ENCODE measurements at regions not wholly inside any gene's neighbourhood (a gene's known extent, or its start where the extent isn't known, plus 50 kb on each side); places are given as distances from the start of the nearest gene placed in this dataset.

DNA sequence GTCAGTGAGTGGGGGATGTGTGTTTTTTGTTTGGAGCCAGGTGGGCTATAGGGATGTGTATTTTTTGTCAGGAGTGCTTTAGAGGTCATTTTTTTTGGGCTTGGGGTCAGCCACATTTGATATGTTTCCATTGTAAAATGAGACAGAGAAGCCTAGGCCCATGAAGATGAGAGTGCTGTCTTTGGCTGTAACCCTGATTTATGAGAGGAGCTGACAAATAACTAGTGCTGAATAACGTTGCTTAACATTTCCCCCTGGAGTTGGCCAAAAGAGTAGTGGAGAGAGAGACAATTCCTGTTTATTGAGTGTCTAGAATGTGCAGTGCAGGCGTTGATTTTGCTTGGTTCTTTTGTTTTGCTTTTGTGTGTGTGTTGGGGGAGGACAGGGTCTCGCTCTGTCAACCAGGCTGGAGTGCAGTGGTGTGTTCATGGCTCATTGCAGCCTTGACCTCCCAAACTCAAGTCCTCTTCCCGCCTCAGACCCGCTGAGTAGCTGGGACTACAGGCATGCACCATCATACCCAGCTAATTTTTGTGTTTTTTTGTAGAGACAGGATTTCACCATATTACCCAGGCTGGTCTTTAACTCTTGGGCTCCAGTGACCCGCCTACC is 64.7 kb downstream of the S1PR1 start:
- TF ChIP-seq, protein P1, sequence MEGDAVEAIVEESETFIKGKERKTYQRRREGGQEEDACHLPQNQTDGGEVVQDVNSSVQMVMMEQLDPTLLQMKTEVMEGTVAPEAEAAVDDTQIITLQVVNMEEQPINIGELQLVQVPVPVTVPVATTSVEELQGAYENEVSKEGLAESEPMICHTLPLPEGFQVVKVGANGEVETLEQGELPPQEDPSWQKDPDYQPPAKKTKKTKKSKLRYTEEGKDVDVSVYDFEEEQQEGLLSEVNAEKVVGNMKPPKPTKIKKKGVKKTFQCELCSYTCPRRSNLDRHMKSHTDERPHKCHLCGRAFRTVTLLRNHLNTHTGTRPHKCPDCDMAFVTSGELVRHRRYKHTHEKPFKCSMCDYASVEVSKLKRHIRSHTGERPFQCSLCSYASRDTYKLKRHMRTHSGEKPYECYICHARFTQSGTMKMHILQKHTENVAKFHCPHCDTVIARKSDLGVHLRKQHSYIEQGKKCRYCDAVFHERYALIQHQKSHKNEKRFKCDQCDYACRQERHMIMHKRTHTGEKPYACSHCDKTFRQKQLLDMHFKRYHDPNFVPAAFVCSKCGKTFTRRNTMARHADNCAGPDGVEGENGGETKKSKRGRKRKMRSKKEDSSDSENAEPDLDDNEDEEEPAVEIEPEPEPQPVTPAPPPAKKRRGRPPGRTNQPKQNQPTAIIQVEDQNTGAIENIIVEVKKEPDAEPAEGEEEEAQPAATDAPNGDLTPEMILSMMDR (IDR thresholded peaks at IDR 0.05; ENCODE audit: low read depth, low read length, poor library complexity, severe bottlenecking) = no peak
- no peak for TF ChIP-seq EZH2phosphoT487 (IDR thresholded peaks at IDR 0.05; ENCODE audit: borderline replicate concordance, low read length)

Measured in DOHH2 (cell line).